Anterior cingulate cortex (tissue), 58 donors: ENCODE measurements at regions not wholly inside any gene's neighbourhood (a gene's known extent, or its start where the extent isn't known, plus 50 kb on each side); places are given as distances from the start of the nearest gene placed in this dataset.
A peak's percentile ranks its signal among the peaks of the same experiment; 100 is the strongest.

ENCODE experiments used
- DNase-seq, 58 donors: peaks; one replicate each; lab custom pipeline; 2025; lab: John Stamatoyannopoulos, UW

- DNase-seq: no peak
Measured at GRCh38 chr13:70357031-70357430, 248.8 kb upstream of the KLHL1 start.

GRCh38 chr13:70353096-70353495 lies 244.8 kb upstream of the KLHL1 start:
- no peak for DNase-seq

GRCh38 chr13:70347947-70348620 lies 239.8 kb upstream of the KLHL1 start:
- DNase-seq: no peak

GRCh38 chr13:70339738-70340137 lies 231.5 kb upstream of the KLHL1 start:
- no peak for DNase-seq

GRCh38 chr13:70338609-70339008 lies 230.4 kb upstream of the KLHL1 start:
- no peak for DNase-seq

GRCh38 chr13:70336866-70337265 lies 228.6 kb upstream of the KLHL1 start:
- DNase-seq: no peak

- no peak for DNase-seq
Measured at GRCh38 chr13:70333752-70334151, 225.5 kb upstream of the KLHL1 start.

GRCh38 chr13:70330697-70331361 lies 222.6 kb upstream of the KLHL1 start:
- no peak for DNase-seq

GRCh38 chr13:70324519-70324918 lies 216.3 kb upstream of the KLHL1 start:
- no peak for DNase-seq

- DNase-seq: no peak
Measured at GRCh38 chr13:70311191-70311590, 202.9 kb upstream of the KLHL1 start.

- DNase-seq: peak in 8 of 58 donors; percentile 0 to 32 (median 4)
Measured at GRCh38 chr13:70310396-70311119, 202.3 kb upstream of the KLHL1 start.

- no peak for DNase-seq
Measured at GRCh38 chr13:70297189-70297616, 189.0 kb upstream of the KLHL1 start.

GRCh38 chr13:70284371-70284770 lies 176.1 kb upstream of the KLHL1 start:
- no peak for DNase-seq

GRCh38 chr13:70275841-70276240 lies 167.6 kb upstream of the KLHL1 start:
- no peak for DNase-seq

GRCh38 chr13:70255406-70255991 lies 147.2 kb upstream of the KLHL1 start:
- DNase-seq: peak in 18 of 58 donors; percentile 1 to 26 (median 4)

GRCh38 chr13:70253834-70254233 lies 145.6 kb upstream of the KLHL1 start:
- no peak for DNase-seq

GRCh38 chr13:70253411-70253810 lies 145.2 kb upstream of the KLHL1 start:
- DNase-seq: no peak

GRCh38 chr13:70249332-70250064 lies 141.2 kb upstream of the KLHL1 start:
- no peak for DNase-seq

GRCh38 chr13:70237131-70237530 lies 128.9 kb upstream of the KLHL1 start:
- no peak for DNase-seq

- no peak for DNase-seq
Measured at GRCh38 chr13:70235565-70235964, 127.3 kb upstream of the KLHL1 start.
